Right lobe of liver (tissue), 4 donors: ENCODE measurements at regions not wholly inside any gene's neighbourhood (a gene's known extent, or its start where the extent isn't known, plus 50 kb on each side); places are given as distances from the start of the nearest gene placed in this dataset.

Experiments used
- CTCF ChIP-seq, 4 donors: fragments of 200-600 bp in 3 of 4; fragments of 450-650 bp in 1 of 4; IDR thresholded peaks; one replicate each; pipeline versions ENCODE4 v1.5.1 to v1.8.0; 2016 to 2022; ENCODE audit warnings: antibody characterized with exemption in 4 of 4, mild to moderate bottlenecking in 2 of 4
- POLR2A ChIP-seq: fragments of 450-650 bp; IDR thresholded peaks from one replicate; pipeline ENCODE4 v1.6.1; 2017; ENCODE audit warnings: antibody characterized with exemption, mild to moderate bottlenecking
- donor health status: DM: no; HTN: no; CAD: no.
- donor health status: DM: no; HTN: no; CAD: no.
- donor health status: DM: no; HTN: yes; CAD: no.

GRCh38 chr2:81299841-81300240, 995.3 kb upstream of the LRRTM1 start:
- TF ChIP-seq CTCF (IDR thresholded peaks at IDR 0.05) (no peak), POLR2A (no peak)
